DOHH2 (cell line): ENCODE measurements at regions not wholly inside any gene's neighbourhood (a gene's known extent, or its start where the extent isn't known, plus 50 kb on each side); places are given as distances from the start of the nearest gene placed in this dataset.
"Not testable (repeated sequence)": the region's sequence is repeated elsewhere in the genome, so short reads cannot be mapped to it uniquely, and the experiment has no call there.

ENCODE experiments used
- CTCF ChIP-seq: fragments of 200-600 bp; sonication (generic); IDR thresholded peaks from one replicate; pipeline ENCODE4 v1.5.1; 2014; ENCODE audit warnings: antibody characterized with exemption, mild to moderate bottlenecking, low read depth, low read length; ENCODE audit not compliant: poor library complexity, severe bottlenecking
- EZH2phosphoT487 ChIP-seq: fragments of 200-600 bp; sonication (generic); IDR thresholded peaks from 2 replicates; pipeline ENCODE4 v1.6.1; 2017; ENCODE audit warnings: borderline replicate concordance, mild to moderate bottlenecking, antibody characterized with exemption, low read length, moderate library complexity, mixed read lengths

- not testable (repeated sequence) for TF ChIP-seq CTCF, EZH2phosphoT487
These were observed 196.3 kb upstream of the ARL4C start for GRCh38 chr2:234693191-234693590.
